Left ventricle myocardium inferior (tissue), 1 donor: ENCODE measurements at regions not wholly inside any gene's neighbourhood (a gene's known extent, or its start where the extent isn't known, plus 50 kb on each side); places are given as distances from the start of the nearest gene placed in this dataset.

ENCODE experiments used
- DNase-seq: peaks from one replicate; pipeline ENCODE4 v3.0.0-alpha.2; 2020
- H3K27ac ChIP-seq: fragments of 200-600 bp; replicated peaks from 2 replicates; pipeline ENCODE4 v1.8.0; 2021
- H3K27me3 ChIP-seq: fragments of 200-600 bp; 2 replicates; pipeline ENCODE4 v1.8.0; 2021; ENCODE audit warnings: low read depth
- H3K36me3 ChIP-seq: fragments of 200-600 bp; 2 replicates; pipeline ENCODE4 v1.8.0; 2021
- H3K4me1 ChIP-seq: fragments of 200-600 bp; 2 replicates; pipeline ENCODE4 v1.8.0; 2021
- H3K4me3 ChIP-seq: fragments of 200-600 bp; 2 replicates; pipeline ENCODE4 v1.8.0; 2021; ENCODE audit warnings: mild to moderate bottlenecking, moderate library complexity
- H3K9me3 ChIP-seq: fragments of 200-600 bp; replicated peaks from 2 replicates; pipeline ENCODE4 v1.8.0; 2021
- CTCF ChIP-seq: fragments of 200-600 bp; IDR thresholded peaks from 2 replicates; pipeline ENCODE4 v1.8.0; 2021; ENCODE audit warnings: antibody characterized with exemption, mild to moderate bottlenecking, borderline replicate concordance
- intact Hi-C: fragments of 100-400 bp; cut with micrococcal nuclease; formaldehyde crosslinking; loops from one replicate; pipeline ENCODE4 v1.11.0; 2022
- donor health status: DM: no; HTN: yes; CAD: no; lungs with severe emphysema.

- Histone ChIP-seq H3K27ac (no peak overlapping the region), H3K4me1 (no peaks in the 10 kb centered on the region), H3K36me3 (no peaks in the 10 kb centered on the region), H3K27me3 (no peaks in the 10 kb centered on the region), H3K9me3 (peaks cover 18% of the 10 kb centered on the region), H3K4me3 (no peak overlapping the region)
- no peak for TF ChIP-seq CTCF
- intact Hi-C loops: no loop called here
- DNase-seq: no peak
Observed at GRCh38 chr13:32857689-32858088, 158.5 kb upstream of the KL start.

- Histone ChIP-seq H3K27me3 (no peaks in the 10 kb centered on the region), H3K36me3 (no peaks in the 10 kb centered on the region), H3K4me1 (no peaks in the 10 kb centered on the region), H3K27ac (no peak overlapping the region), H3K4me3 (no peak overlapping the region), H3K9me3 (peaks cover 18% of the 10 kb centered on the region)
- intact Hi-C loops: no loop called here
- DNase-seq: no peak
- TF ChIP-seq CTCF: no peak
Observed at GRCh38 chr13:32859707-32860292, 156.4 kb upstream of the KL start.

GRCh38 chr13:32861304-32861703 is 154.9 kb upstream of the KL start:
- intact Hi-C loops: no loop called here
- Histone ChIP-seq H3K4me3 (no peak overlapping the region), H3K4me1 (no peaks in the 10 kb centered on the region), H3K27ac (no peak overlapping the region), H3K27me3 (no peaks in the 10 kb centered on the region), H3K9me3 (peaks cover 18% of the 10 kb centered on the region), H3K36me3 (no peaks in the 10 kb centered on the region)
- no peak for DNase-seq
- no peak for TF ChIP-seq CTCF

GRCh38 chr13:32863596-32863995 is 152.6 kb upstream of the KL start:
- Histone ChIP-seq H3K4me1 (no peaks in the 10 kb centered on the region), H3K4me3 (no peak overlapping the region), H3K9me3 (peaks cover 18% of the 10 kb centered on the region), H3K27ac (no peak overlapping the region), H3K27me3 (no peaks in the 10 kb centered on the region), H3K36me3 (no peaks in the 10 kb centered on the region)
- DNase-seq: no peak
- TF ChIP-seq CTCF: no peak
- intact Hi-C loops: no loop called here

GRCh38 chr13:32866921-32867320 is 149.3 kb upstream of the KL start:
- no peak for DNase-seq
- Histone ChIP-seq H3K27me3 (no peaks in the 10 kb centered on the region), H3K36me3 (no peaks in the 10 kb centered on the region), H3K27ac (no peak overlapping the region), H3K4me3 (no peak overlapping the region), H3K4me1 (no peaks in the 10 kb centered on the region), H3K9me3 (peaks cover 27% of the 10 kb centered on the region)
- no peak for TF ChIP-seq CTCF
- intact Hi-C loops: no loop called here
